ENCODE measurements at regions not wholly inside any gene's neighbourhood (a gene's known extent, or its start where the extent isn't known, plus 50 kb on each side); places are given as distances from the start of the nearest gene placed in this dataset.

DNA sequence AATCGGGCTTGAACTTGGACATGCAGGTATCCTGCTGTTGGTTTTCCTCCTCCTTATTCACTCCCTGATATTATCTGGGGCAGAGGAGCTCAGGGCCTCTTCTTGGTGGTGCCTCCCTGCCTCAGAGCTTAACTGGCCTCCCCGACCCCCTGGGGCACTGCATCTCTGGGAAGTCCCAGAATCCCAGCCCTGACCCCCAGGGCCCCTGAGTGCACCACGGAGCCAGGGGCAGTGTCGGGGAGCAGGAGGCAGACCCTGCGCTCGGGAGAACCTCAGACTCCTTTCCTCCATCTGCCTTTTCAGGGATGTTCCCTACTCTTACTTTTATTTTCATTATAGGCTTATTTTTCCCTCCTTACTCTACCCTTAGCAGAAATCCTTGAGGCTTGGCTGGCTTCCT is 537.0 kb downstream of the BRD1 start:
- DNase-seq (ENCODE audit: low read depth in 2 of 2): no peak

GRCh38 chr22:49289822-49290679 is 537.6 kb downstream of the BRD1 start:
- no peak for DNase-seq (ENCODE audit: low read depth in 2 of 2)

- DNase-seq (ENCODE audit: low read depth in 2 of 2): no peak
Measured at GRCh38 chr22:49286181-49286760, 541.4 kb downstream of the BRD1 start.

DNA sequence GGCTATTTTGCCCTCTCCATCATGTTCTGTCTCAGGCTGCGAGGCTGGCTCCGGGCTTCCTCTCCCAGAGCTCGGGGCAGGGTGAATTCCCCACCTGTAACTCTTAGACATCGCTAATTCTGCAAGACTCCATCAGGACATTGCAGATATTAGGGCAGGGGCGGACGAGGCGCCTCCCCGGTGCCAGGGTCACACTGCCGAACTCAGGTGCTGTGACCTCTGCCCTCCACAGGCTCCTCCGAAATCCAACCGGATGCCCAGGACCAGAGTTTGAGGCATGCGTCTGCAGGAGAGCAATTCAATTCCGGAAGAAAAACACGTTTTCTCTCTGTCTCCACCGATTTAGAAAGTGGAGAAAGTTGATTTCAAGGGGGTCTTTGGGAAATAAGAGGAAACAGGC is 542.7 kb downstream of the BRD1 start:
- no peak for DNase-seq (ENCODE audit: low read depth in 2 of 2)

GRCh38 chr22:49284056-49284784 is 543.5 kb downstream of the BRD1 start:
- no peak for DNase-seq (ENCODE audit: low read depth in 2 of 2)

GRCh38 chr22:49282596-49282995 is 545.1 kb downstream of the BRD1 start:
- no peak for DNase-seq (ENCODE audit: low read depth in 2 of 2)

GRCh38 chr22:49281467-49282340 is 546.0 kb downstream of the BRD1 start:
- DNase-seq (ENCODE audit: low read depth in 2 of 2): no peak

GRCh38 chr22:49278340-49278739 is 549.3 kb downstream of the BRD1 start:
- DNase-seq (ENCODE audit: low read depth in 2 of 2): no peak

DNA sequence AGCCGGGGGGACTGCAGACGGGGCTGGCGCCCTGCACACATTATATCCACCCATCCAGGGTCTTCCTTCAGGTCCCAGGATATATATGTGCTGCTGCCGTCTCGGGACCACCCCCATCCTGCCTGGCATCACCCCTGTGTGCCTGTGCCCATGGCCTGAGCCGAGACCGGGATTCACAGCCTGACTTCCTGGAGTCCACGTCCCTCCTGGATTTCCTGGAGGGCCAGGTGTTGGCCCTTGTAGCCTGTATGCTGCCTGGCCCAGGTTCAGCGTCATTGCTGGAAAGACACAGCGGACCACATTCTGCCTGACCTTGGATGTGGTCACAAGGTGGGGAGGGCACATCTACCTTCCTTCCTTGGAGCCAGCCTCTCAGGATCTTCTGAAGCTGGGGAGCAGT is 551.1 kb downstream of the BRD1 start:
- no peak for DNase-seq (ENCODE audit: low read depth in 2 of 2)

- DNase-seq (ENCODE audit: low read depth in 2 of 2): no peak
Measured at GRCh38 chr22:49274754-49275380, 552.8 kb downstream of the BRD1 start.

GRCh38 chr22:49272546-49273125 is 555.0 kb downstream of the BRD1 start:
- no peak for DNase-seq (ENCODE audit: low read depth in 2 of 2)

GRCh38 chr22:49271831-49272230 is 555.8 kb downstream of the BRD1 start:
- no peak for DNase-seq (ENCODE audit: low read depth in 2 of 2)

- no peak for DNase-seq (ENCODE audit: low read depth in 2 of 2)
Measured at GRCh38 chr22:49271369-49271727, 556.3 kb downstream of the BRD1 start.

- no peak for DNase-seq (ENCODE audit: low read depth in 2 of 2)
Measured at GRCh38 chr22:49270595-49271368, 556.9 kb downstream of the BRD1 start.

GRCh38 chr22:49269928-49270327 is 557.7 kb downstream of the BRD1 start:
- no peak for DNase-seq (ENCODE audit: low read depth in 2 of 2)

GRCh38 chr22:49269371-49269770 is 558.3 kb downstream of the BRD1 start:
- no peak for DNase-seq (ENCODE audit: low read depth in 2 of 2)

GRCh38 chr22:49268924-49269323 is 558.7 kb downstream of the BRD1 start:
- DNase-seq (ENCODE audit: low read depth in 2 of 2): no peak

- no peak for DNase-seq (ENCODE audit: low read depth in 2 of 2)
Measured at GRCh38 chr22:49267996-49268395, 559.7 kb downstream of the BRD1 start.

DNA sequence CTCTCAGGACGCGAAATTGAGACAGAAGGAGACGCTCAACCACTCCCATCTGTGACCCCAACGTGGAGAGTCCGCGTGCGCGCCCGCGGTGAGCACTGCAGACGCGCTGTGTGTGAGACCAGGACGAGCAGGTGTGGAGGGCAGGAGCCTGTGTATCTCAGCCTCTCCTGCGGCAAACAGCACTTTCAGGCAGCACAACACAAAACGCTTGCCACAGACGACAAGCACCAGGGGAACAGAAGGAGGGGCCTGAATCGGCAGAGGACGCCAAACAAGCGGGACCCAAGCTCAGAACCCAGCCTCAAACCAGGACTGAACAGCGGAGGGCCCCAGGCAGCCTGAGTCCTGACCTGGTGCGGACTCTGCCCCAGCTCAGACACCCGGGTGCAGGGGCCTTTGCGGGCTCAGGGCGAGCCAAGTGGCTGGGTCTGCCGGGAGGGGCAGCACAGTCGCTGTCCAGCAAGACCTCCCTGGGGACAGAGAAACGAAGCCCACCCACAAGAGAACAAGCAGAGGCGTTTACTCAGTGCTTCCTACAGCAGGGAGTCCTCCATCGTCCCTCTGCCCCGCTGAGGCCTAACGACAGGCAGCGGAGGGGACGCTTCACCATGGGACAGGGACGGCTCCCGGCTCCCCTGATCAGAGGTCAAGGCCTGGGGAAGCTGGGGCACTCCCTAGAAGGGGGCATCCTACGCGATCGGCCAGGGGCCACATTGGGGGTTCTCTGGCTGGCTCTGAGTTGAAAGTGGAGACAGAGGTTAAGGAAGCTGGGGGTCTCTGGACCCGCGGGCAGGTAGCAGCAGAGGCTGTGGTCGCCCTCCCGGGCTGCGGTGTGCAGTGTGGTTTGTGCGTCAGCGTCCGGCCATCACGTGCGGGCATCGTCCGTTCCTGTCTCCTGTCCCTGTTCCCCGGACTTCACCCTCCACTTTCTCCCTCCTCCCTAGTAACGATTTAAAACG is 560.8 kb downstream of the BRD1 start:
- no peak for DNase-seq (ENCODE audit: low read depth in 2 of 2)
